Neural cell (in vitro differentiated cells): ENCODE measurements at regions not wholly inside any gene's neighbourhood (a gene's known extent, or its start where the extent isn't known, plus 50 kb on each side); places are given as distances from the start of the nearest gene placed in this dataset.

ENCODE experiments used
- CTCF ChIP-seq: fragments of 450-650 bp; IDR thresholded peaks from 2 replicates; pipeline ENCODE4 v1.5.1; 2014; ENCODE audit warnings: antibody characterized with exemption, mild to moderate bottlenecking, moderate library complexity; ENCODE audit not compliant: poor library complexity, severe bottlenecking
- EP300 ChIP-seq: fragments of 450-650 bp; conservative IDR thresholded peaks from 2 replicates; pipeline ENCODE4 v1.6.1; 2014; ENCODE audit warnings: antibody characterized with exemption, mild to moderate bottlenecking, moderate library complexity; ENCODE audit not compliant: poor library complexity, severe bottlenecking
- EZH2 ChIP-seq: fragments of 200-600, 300-800 bp; shearing (Covaris generic), sonication (generic); IDR thresholded peaks from 2 replicates; pipeline ENCODE4 v1.6.1; 2014; ENCODE audit warnings: antibody characterized with exemption, low read length, borderline replicate concordance, mild to moderate bottlenecking; ENCODE audit not compliant: insufficient read depth, poor library complexity, severe bottlenecking
- REST ChIP-seq: IDR thresholded peaks from 2 replicates; pipeline ENCODE4 v1.6.1; 2012; ENCODE audit warnings: borderline replicate concordance

GRCh38 chr9:570187-570586 is 271.3 kb upstream of the DMRT1 start:
- TF ChIP-seq EP300 (no peak), EZH2 (no peak), REST (no peak), CTCF (no peak)
